Glomerular visceral epithelial cell (primary cell): ENCODE measurements at regions not wholly inside any gene's neighbourhood (a gene's known extent, or its start where the extent isn't known, plus 50 kb on each side); places are given as distances from the start of the nearest gene placed in this dataset.

Source experiments
- DNase-seq: peaks from one replicate; pipeline ENCODE4 v3.0.0-alpha.2; 2016; ENCODE audit errors: extremely low spot score

DNA sequence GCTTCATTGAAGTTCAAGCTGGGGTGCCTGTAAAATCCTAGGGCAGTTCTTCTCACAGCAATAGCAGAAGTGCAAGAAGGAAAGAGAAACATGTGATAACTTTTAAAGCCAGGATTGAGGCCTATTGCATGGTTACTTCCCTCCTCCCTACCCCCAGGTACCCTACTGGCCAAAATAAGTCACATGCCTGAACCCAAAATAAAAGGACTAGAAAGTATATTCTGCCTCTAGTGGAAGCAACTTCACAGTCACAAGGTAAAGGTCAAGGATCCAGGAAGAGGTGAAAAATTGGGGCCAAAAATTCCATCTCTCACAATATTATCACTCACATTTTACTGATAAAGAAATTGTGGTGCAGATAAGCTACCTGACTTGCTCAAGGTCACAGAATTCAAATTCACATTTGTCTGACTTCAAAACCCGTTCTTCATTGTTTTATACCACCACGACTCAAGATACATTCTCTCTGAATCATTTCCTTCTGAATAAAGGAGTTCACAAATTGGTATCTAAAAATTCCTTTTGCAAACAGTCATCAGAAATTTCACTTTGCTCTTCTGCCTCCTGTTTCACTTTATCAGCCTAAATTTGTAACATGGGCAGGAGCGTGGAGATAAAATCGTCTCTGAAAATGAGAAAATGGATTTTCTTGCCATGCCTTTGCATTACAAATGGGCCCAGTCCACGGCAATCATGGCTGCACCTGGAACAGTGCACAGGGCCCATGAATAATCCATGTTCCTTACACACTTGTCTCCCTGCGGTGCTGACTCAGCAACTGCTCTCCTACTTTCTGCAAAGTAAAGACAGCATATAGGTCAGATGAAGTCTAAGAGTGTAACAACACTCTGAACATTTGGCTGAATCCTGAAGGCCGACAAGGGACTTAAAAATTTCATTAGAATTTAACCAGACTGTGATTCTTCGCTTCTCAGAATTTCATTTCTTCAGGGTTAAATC is 485.3 kb upstream of the NFIA start:
- no peak for DNase-seq

DNA sequence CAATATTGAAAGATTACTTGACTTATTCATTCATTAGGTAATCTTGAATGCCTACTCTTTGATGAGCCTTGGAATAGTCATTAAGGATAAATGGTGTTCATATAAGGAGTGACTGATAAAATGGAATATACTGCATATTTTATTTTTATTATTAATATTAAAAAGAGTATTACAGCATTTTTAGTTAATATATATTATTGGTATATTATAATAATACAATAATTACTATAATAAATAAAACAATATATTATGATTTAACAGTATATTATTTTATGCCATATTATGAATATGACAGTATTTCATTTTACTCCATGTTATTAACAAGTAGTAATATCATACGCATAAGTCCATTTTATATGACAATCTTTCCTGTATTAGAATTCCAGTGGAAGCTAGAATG is 490.8 kb upstream of the NFIA start:
- DNase-seq, result no peak

DNA sequence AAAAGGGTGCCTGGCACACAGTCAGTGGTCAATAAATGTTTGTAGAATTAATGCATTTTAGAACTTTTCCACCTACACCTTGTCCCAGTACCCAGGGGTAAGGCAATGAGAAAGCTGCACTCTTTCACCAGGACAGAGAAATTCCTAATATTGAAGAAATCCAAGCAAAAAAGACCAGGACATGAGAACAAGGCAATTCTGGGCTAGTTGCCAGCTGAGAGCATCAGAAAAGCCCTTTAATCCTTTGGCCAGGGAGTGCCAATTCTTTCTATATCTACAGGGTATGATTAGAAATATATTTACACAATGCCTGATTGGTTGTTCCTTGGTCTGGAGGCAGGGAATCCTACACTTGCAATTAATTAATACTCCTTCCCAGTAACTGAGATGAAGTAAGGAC is 492.4 kb upstream of the NFIA start:
- DNase-seq, result no peak

DNA sequence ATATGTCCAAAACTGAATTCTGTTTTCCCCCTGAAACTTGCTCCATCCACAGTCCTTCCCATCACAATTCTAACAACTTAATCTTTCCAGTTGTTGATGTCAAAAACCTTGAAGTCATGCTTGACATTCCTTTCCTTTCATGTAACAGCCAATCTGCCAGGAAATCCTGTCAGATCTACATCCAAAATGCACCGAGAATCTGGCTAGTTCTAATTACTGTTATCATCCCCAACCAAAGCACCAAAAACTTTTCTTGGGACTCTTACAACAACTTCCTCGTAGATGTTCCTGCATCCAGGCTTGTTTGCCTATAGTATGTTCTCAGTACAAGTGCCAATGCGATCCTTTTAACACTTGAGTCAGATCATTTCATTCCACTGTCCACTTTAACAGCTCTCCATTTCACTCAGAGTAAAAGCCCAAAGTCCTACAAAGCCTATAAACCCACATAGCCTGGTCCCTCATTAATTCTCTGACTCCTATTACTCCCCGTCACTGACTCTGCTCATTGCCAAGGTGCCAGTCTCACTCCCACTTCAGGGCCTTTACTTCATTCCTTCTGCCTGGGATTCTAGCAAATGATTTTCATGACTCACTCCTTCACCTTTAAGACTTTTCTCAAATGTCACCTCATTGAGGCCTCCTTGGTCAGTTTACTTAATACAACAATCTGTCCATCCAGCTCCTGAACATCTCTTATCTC is 493.2 kb upstream of the NFIA start:
- no peak for DNase-seq

DNA sequence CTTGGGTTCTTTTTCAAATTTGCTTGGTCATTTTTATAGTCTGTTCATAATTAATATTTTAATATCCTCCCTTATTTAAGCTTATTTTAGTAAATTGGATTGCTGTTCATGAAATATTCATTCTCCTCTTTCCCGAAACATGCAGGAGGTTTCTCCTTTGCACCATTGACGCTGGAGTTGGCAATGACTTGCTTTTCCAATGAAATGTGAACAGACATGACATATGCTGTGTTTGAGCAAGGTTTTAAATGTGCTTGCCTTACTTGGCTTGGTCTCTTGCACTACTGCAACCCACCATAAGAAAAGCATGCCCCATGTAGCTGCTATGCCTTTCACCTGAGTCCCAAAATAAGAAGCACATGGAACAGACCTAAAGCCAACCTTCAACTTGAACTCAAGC is 498.0 kb upstream of the NFIA start:
- DNase-seq, result no peak

- no peak for DNase-seq
Measured at GRCh38 chr1:60583696-60584095, 498.7 kb upstream of the NFIA start.

- DNase-seq, result no peak
Measured at GRCh38 chr1:60581455-60582220, 500.7 kb upstream of the NFIA start.

- no peak for DNase-seq
Measured at GRCh38 chr1:60577029-60577428, 503.5 kb upstream of the C1orf87 start.

DNA sequence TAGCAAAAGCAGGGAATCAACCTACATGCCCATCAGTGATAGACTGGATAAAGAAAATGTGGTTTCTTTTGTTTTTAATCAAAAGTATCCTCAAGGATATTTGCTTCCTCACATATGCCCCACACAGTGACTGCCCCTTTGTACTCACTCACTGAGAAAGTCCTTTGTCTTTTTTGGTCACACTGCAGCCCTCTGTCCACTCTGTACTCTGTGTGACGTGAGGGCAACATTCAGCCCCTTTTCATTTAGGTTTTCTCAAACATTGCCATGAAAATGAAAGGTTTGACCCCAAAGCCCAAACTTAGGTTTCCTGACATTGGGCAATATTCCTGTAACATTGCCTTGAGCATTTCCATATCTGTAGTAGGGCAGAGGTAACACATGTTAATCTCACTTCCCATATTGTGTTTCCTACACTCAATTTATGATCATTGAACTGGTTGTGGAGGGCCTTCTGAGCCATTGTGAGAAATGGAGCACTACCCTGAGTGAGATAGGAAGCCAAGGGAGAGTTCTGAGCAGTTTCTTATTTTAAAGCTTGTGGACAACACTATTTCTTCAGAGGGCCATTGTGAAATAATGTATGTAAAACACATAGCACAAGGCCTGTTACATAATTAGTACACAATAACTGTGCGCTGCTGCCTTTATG is 501.9 kb upstream of the C1orf87 start:
- DNase-seq, result no peak

DNA sequence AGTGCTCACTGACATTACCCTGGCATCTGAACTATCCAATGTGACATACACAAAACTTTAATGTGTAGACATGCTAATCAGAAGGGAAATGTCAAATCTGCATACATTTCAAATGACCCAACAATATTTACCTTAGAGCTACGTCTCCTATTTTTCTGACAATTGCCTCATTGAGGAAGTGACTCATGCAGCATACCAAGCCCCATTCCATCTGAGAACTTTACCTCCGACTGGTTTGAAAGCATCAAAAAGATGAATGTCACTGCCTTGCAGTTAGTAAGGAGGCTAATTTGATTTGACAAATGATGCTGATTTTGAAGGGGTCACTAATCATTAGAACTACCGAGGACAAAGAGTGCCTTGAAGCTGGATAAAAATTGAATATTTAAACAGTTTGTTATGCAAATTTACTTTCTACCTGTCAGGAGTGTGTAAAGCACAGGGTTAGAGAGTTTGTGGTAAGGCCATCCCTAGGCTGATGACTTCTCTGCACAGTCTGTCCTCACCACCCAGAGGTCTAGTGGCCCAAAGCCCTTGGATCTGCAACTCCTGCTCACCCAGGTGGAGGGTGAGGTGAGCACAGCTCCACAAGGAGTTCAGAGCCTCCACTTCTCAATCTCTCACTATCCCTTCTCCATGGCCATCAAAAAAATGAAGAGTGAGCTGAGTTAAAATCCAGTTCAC is 500.3 kb upstream of the C1orf87 start:
- no peak for DNase-seq

- DNase-seq, result no peak
Measured at GRCh38 chr1:60573121-60573520, 499.6 kb upstream of the C1orf87 start.

DNA sequence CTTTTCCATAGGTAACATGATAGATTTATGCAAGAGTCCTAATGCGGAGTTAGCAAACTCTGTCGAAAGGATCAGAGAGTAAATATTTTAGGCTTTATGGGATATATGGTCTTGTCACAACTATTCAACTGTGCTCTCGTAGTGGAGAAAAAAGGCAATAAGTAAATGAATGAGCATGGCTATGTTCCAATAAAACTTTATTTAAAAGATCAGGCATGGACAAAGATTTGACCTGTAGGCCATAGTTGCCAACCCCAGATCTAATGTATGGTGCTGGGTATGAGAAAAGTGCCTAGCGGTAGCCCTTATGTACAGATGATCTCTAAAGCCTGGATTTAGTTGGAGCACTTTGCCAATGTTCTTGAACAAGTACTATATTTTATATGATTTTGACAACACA is 498.8 kb upstream of the C1orf87 start:
- DNase-seq, result no peak

- no peak for DNase-seq
Measured at GRCh38 chr1:60571811-60572210, 498.2 kb upstream of the C1orf87 start.

- DNase-seq, result no peak
Measured at GRCh38 chr1:60569189-60569588, 495.6 kb upstream of the C1orf87 start.

DNA sequence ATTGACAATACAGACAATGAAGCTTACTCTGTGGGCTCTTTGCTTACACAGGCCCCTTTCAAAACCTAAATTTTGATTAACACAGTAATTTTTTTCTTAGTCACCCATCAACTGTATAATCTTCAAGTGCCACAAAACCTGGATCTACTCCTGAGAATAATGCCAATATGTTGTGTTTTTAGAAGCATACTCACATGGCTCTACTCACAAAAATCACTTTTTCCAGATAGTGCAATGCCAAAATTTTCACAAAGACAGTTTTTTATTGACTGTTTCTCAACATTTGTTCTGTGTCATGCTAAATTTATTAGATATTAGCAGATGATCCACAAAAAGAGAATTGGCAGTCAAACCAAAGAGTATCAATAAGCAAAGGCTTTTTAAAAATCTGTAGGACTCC is 493.7 kb upstream of the C1orf87 start:
- DNase-seq, result no peak

DNA sequence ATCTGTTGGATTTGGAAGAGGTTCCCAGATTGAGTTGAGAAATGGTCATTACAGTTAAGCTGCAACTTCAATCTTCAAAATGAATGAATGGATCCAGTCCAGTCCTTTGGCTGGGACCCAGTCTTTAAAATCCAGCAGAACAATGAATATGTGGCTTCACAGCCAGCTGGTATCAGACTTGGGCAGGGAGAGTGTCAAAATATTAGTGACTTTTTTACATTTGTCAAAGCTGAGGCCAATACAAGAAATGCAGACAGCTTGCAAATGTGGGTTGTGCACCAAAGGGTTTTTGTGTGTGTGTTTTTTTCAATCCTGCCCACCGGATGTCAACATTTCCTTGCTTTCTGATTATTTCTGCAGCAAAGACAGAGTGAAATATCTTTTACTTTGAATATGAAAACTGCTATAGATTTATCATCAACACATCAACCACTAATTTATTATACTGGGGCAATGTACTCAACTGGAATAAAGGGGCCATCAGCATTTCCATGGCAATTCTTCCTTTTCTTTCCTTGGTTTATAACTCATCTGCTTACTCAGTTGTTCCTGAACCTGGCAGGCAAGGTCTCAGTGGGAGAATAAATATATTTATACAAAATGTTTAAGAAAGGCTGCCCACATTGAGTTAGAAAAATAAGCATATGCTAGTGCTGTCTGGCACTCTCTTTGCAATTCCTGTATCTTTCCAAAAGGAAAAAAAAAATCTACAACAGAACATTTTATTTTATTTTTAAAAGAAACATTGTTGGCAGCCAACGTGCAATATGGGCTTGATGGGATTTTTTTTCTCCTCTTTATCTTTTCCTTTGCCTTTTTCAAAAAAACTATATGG is 491.6 kb upstream of the C1orf87 start:
- no peak for DNase-seq

DNA sequence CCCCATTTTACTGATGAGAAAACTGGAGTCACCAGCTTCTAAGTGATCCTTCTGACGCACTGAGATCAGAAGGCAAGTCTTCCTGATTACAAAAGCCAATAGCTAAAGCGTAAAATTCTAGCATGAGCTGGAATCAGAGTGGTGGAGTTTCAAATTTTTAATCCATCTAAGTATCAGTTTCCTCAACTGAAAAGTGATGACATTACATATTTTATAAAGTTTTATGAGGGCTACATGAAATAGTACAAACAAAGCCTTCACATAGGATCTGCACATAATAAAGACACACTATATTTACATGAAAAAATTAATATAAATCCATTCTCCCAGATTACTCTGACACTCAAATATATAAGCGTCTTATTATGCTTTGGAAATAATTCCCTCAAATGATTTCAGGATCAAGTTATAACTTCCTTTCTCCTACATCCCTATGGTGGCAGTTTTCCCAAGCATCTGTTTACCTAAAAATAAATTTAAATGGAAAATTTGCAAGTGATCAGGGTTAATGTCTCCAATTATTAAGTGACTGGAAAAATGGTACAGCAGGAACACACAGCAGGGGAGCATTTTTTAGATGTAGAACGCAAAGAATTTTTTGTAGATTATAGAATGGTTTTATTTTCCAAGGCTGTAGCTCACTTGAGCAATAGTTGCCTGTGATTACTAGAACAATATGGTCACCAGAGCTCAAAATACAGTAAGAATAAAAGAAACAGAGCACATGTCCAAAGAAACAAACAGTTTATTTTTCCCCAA is 490.4 kb upstream of the C1orf87 start:
- no peak for DNase-seq

GRCh38 chr1:60562740-60563139 is 489.2 kb upstream of the C1orf87 start:
- DNase-seq, result no peak

- DNase-seq, result no peak
Measured at GRCh38 chr1:60560701-60561100, 487.1 kb upstream of the C1orf87 start.

DNA sequence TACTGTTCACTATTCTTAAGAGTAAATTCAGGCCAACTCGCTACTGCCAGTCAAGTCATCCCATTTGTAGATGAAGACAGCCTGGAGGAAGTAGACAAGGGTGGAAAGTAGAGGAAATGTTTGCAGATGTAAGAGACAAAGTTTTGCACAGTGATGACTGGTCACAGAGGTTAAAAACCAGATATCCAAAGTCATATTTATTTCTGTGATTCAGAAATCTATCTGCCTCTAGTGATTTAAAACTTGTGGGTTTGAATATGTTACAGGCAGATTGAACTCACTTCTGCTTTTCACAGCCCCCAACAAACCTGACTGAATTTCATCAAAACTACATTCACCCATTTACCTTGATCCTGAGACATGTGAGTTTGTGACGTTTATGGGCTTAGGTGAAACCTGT is 484.7 kb upstream of the C1orf87 start:
- no peak for DNase-seq
